SK-N-SH treated with all-trans-retinoic acid at 6 μM for 48 hours (cell line): ENCODE measurements at regions not wholly inside any gene's neighbourhood (a gene's known extent, or its start where the extent isn't known, plus 50 kb on each side); places are given as distances from the start of the nearest gene placed in this dataset.

ENCODE experiments used
- ATAC-seq: fragments of 200-7000 bp; cut with Tn5 transposase; 3 replicates; pipeline ENCODE4 v1.9.1; 2020; ENCODE audit warnings: mild to moderate bottlenecking, moderate library complexity
- ARNTL ChIP-seq: fragments of 450-650 bp; formaldehyde crosslinking; IDR thresholded peaks from 2 replicates; pipeline ENCODE4 v1.5.0; 2020; ENCODE audit warnings: low read depth, mild to moderate bottlenecking, moderate library complexity, borderline replicate concordance
- CSDC2 ChIP-seq: fragments of 250-450 bp; sonication (Bioruptor Pico); IDR thresholded peaks from 2 replicates; pipeline ENCODE4 v1.5.0; 2020; ENCODE audit warnings: mild to moderate bottlenecking, moderate library complexity
- GLIS3 ChIP-seq: fragments of 250-450 bp; sonication (Bioruptor Pico); IDR thresholded peaks from 2 replicates; pipeline ENCODE4 v1.5.0; 2020; ENCODE audit warnings: mild to moderate bottlenecking, moderate library complexity
- ISL1 ChIP-seq: fragments of 250-450 bp; sonication (Bioruptor Pico); IDR thresholded peaks from 2 replicates; pipeline ENCODE4 v2.1.2; 2022; ENCODE audit warnings: mild to moderate bottlenecking, moderate library complexity
- OSR1 ChIP-seq: fragments of 250-450 bp; sonication (Bioruptor Pico); IDR thresholded peaks from 2 replicates; pipeline ENCODE4 v1.8.0; 2022; ENCODE audit warnings: moderate library complexity, mild to moderate bottlenecking, inconsistent platforms
- PPARA ChIP-seq: fragments of 250-450 bp; sonication (Bioruptor Pico); IDR thresholded peaks from 2 replicates; pipeline ENCODE4 v1.5.0; 2020; ENCODE audit warnings: mild to moderate bottlenecking, borderline replicate concordance
- RARB ChIP-seq: fragments of 250-450 bp; sonication (Bioruptor Pico); IDR thresholded peaks from 2 replicates; pipeline ENCODE4 v1.8.0; 2021; ENCODE audit warnings: mild to moderate bottlenecking, moderate library complexity
- SNAI2 ChIP-seq: fragments of 250-450 bp; sonication (Bioruptor Pico); IDR thresholded peaks from 2 replicates; pipeline ENCODE4 v1.5.0; 2020; ENCODE audit warnings: mild to moderate bottlenecking, moderate library complexity
- TOX ChIP-seq: fragments of 250-450 bp; sonication (Bioruptor Pico); IDR thresholded peaks from 2 replicates; pipeline ENCODE4 v1.8.0; 2021; ENCODE audit warnings: mild to moderate bottlenecking, moderate library complexity, borderline replicate concordance
- ZFP3 ChIP-seq: fragments of 250-450 bp; sonication (Bioruptor Pico); IDR thresholded peaks from 2 replicates; pipeline ENCODE4 v1.5.0; 2020; ENCODE audit warnings: mild to moderate bottlenecking, moderate library complexity
- ZFP30 ChIP-seq: fragments of 450-650 bp; formaldehyde crosslinking; IDR thresholded peaks from 2 replicates; pipeline ENCODE4 v1.5.0; 2022; ENCODE audit warnings: mild to moderate bottlenecking, moderate library complexity
- ZNF565 ChIP-seq: fragments of 450-650 bp; formaldehyde crosslinking; conservative IDR thresholded peaks from 2 replicates; pipeline ENCODE4 v1.5.0; 2020; ENCODE audit warnings: low read depth, mild to moderate bottlenecking, moderate library complexity
- ZNF70 ChIP-seq: fragments of 450-650 bp; formaldehyde crosslinking; IDR thresholded peaks from 2 replicates; pipeline ENCODE4 v1.5.0; 2020; ENCODE audit warnings: mild to moderate bottlenecking, moderate library complexity
- ZNF8 ChIP-seq: fragments of 450-650 bp; formaldehyde crosslinking; IDR thresholded peaks from 2 replicates; pipeline ENCODE4 v1.5.0; 2020; ENCODE audit warnings: mild to moderate bottlenecking, moderate library complexity
- TF ChIP-seq, protein P1 (sequence below): fragments of 250-450 bp; sonication (Bioruptor Pico); IDR thresholded peaks from 2 replicates; pipeline ENCODE4 v1.5.1; 2021; ENCODE audit warnings: mild to moderate bottlenecking, moderate library complexity
- TF ChIP-seq, protein P2 (sequence below): fragments of 250-450 bp; sonication (Bioruptor Pico); IDR thresholded peaks from 2 replicates; pipeline ENCODE4 v1.8.0; 2021; ENCODE audit warnings: low read depth, mild to moderate bottlenecking, moderate library complexity, borderline replicate concordance
- TF ChIP-seq, protein P3 (sequence below): fragments of 250-450 bp; sonication (Bioruptor Pico); IDR thresholded peaks from 2 replicates; pipeline ENCODE4 v1.5.0; 2020; ENCODE audit warnings: mild to moderate bottlenecking, moderate library complexity
- TF ChIP-seq, protein P4 (sequence below): fragments of 250-450 bp; sonication (Bioruptor Pico); IDR thresholded peaks from 2 replicates; pipeline ENCODE4 v1.8.0; 2020; ENCODE audit warnings: mild to moderate bottlenecking, moderate library complexity, borderline replicate concordance
- TF ChIP-seq, protein P5 (sequence below): fragments of 250-450 bp; sonication (Bioruptor Pico); IDR thresholded peaks from 2 replicates; pipeline ENCODE4 v1.5.1; 2020; ENCODE audit warnings: low read depth, mild to moderate bottlenecking, moderate library complexity

DNA sequence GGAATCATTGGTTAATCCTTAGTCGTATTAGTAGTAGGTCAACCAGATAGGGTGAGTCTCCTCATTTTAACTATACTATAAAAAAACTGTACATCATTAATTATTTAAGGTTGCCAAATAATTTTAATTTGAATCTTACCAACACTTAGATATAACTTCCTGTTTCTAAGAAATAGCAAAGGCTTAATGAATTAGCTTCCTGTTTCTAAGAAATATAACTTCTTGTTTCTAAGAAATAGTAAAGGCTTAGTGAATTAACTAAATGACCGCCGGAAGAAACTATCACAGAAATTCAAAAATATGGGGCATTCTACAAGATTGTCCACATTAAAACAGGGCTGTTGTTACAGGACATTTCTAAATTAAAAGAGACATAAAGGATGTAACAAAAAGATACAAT, 392.9 kb upstream of the FOXG1 start:
- no peak for ATAC-seq

DNA sequence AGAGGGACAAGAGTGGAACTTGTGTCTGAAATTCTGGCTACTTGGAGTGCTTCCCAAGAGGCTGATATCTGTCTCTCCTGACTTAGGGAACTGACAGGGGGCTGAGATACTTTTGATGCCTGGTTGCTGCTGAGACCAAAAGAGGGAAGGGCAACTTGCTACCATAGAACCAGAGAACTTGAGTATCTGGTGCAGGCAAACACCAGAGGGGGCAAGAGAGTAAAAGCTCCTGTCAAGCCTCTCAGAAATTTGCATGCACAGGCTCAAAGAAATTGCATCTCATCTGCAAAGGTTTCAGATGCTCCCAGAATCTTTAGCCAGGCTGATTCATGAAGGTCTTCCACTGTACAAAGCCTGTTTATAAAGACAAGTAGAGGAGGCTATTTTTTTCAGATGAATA, 391.3 kb upstream of the FOXG1 start:
- peak; percentile 68 for ATAC-seq
- TF ChIP-seq, protein P1, sequence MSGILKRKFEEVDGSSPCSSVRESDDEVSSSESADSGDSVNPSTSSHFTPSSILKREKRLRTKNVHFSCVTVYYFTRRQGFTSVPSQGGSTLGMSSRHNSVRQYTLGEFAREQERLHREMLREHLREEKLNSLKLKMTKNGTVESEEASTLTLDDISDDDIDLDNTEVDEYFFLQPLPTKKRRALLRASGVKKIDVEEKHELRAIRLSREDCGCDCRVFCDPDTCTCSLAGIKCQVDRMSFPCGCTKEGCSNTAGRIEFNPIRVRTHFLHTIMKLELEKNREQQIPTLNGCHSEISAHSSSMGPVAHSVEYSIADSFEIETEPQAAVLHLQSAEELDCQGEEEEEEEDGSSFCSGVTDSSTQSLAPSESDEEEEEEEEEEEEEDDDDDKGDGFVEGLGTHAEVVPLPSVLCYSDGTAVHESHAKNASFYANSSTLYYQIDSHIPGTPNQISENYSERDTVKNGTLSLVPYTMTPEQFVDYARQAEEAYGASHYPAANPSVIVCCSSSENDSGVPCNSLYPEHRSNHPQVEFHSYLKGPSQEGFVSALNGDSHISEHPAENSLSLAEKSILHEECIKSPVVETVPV (CRISPR knock-in tag) = no peak
- TF ChIP-seq, protein P2, sequence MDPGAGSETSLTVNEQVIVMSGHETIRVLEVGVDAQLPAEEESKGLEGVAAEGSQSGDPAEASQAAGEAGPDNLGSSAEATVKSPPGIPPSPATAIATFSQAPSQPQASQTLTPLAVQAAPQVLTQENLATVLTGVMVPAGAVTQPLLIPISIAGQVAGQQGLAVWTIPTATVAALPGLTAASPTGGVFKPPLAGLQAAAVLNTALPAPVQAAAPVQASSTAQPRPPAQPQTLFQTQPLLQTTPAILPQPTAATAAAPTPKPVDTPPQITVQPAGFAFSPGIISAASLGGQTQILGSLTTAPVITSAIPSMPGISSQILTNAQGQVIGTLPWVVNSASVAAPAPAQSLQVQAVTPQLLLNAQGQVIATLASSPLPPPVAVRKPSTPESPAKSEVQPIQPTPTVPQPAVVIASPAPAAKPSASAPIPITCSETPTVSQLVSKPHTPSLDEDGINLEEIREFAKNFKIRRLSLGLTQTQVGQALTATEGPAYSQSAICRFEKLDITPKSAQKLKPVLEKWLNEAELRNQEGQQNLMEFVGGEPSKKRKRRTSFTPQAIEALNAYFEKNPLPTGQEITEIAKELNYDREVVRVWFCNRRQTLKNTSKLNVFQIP (CRISPR knock-in tag) = no peak
- no peak for TF ChIP-seq ZFP3 (CRISPR knock-in tag)
- no peak for TF ChIP-seq CSDC2 (CRISPR knock-in tag)
- TF ChIP-seq ARNTL (CRISPR knock-in tag) = no peak
- no peak for TF ChIP-seq PPARA (CRISPR knock-in tag)
- no peak for TF ChIP-seq RARB (CRISPR knock-in tag)
- TF ChIP-seq ZNF70 = no peak
- no peak for TF ChIP-seq GLIS3 (CRISPR knock-in tag)
- TF ChIP-seq ZFP30 (CRISPR knock-in tag) = no peak
- TF ChIP-seq OSR1 = no peak

More for the DNA sequence above, 392.9 kb upstream of the FOXG1 start:
- no peak for TF ChIP-seq GLIS3 (CRISPR knock-in tag)

DNA sequence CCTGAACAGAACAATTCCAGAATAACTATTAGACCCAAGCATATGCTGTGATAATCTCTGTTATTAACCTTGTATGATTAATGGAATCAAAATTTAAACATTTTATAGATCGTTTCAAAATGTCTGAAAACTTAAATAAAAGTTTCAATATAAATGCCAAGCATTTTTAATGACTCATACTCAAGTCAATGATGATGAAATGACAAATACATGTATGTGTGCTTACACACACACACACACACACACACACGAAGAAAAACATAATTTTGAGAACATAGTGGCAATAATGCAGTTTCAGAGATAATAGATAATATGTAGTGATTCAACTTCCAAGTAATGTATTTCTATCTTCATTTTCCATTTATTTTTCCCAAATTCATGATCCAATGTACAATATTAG, 384.9 kb upstream of the FOXG1 start:
- no peak for TF ChIP-seq OSR1
- TF ChIP-seq ZNF8 (CRISPR knock-in tag) = no peak
- TF ChIP-seq, protein P2 (CRISPR knock-in tag) = no peak
- TF ChIP-seq, protein P3, sequence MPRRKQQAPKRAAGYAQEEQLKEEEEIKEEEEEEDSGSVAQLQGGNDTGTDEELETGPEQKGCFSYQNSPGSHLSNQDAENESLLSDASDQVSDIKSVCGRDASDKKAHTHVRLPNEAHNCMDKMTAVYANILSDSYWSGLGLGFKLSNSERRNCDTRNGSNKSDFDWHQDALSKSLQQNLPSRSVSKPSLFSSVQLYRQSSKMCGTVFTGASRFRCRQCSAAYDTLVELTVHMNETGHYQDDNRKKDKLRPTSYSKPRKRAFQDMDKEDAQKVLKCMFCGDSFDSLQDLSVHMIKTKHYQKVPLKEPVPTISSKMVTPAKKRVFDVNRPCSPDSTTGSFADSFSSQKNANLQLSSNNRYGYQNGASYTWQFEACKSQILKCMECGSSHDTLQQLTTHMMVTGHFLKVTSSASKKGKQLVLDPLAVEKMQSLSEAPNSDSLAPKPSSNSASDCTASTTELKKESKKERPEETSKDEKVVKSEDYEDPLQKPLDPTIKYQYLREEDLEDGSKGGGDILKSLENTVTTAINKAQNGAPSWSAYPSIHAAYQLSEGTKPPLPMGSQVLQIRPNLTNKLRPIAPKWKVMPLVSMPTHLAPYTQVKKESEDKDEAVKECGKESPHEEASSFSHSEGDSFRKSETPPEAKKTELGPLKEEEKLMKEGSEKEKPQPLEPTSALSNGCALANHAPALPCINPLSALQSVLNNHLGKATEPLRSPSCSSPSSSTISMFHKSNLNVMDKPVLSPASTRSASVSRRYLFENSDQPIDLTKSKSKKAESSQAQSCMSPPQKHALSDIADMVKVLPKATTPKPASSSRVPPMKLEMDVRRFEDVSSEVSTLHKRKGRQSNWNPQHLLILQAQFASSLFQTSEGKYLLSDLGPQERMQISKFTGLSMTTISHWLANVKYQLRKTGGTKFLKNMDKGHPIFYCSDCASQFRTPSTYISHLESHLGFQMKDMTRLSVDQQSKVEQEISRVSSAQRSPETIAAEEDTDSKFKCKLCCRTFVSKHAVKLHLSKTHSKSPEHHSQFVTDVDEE (CRISPR knock-in tag) = no peak
- no peak for TF ChIP-seq ISL1
- no peak for TF ChIP-seq ZFP3 (CRISPR knock-in tag)
- TF ChIP-seq ARNTL (CRISPR knock-in tag) = no peak
- TF ChIP-seq, protein P4, sequence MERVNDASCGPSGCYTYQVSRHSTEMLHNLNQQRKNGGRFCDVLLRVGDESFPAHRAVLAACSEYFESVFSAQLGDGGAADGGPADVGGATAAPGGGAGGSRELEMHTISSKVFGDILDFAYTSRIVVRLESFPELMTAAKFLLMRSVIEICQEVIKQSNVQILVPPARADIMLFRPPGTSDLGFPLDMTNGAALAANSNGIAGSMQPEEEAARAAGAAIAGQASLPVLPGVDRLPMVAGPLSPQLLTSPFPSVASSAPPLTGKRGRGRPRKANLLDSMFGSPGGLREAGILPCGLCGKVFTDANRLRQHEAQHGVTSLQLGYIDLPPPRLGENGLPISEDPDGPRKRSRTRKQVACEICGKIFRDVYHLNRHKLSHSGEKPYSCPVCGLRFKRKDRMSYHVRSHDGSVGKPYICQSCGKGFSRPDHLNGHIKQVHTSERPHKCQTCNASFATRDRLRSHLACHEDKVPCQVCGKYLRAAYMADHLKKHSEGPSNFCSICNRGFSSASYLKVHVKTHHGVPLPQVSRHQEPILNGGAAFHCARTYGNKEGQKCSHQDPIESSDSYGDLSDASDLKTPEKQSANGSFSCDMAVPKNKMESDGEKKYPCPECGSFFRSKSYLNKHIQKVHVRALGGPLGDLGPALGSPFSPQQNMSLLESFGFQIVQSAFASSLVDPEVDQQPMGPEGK = no peak
- TF ChIP-seq, protein P1 (CRISPR knock-in tag) = no peak
- no peak for TF ChIP-seq SNAI2 (CRISPR knock-in tag)
- TF ChIP-seq TOX (CRISPR knock-in tag) = no peak
- no peak for TF ChIP-seq ZNF565 (CRISPR knock-in tag)
- no peak for TF ChIP-seq PPARA (CRISPR knock-in tag)
- no peak for TF ChIP-seq GLIS3 (CRISPR knock-in tag)
- TF ChIP-seq, protein P5, sequence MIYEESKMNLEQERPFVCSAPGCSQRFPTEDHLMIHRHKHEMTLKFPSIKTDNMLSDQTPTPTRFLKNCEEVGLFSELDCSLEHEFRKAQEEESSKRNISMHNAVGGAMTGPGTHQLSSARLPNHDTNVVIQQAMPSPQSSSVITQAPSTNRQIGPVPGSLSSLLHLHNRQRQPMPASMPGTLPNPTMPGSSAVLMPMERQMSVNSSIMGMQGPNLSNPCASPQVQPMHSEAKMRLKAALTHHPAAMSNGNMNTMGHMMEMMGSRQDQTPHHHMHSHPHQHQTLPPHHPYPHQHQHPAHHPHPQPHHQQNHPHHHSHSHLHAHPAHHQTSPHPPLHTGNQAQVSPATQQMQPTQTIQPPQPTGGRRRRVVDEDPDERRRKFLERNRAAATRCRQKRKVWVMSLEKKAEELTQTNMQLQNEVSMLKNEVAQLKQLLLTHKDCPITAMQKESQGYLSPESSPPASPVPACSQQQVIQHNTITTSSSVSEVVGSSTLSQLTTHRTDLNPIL = no peak
- no peak for ATAC-seq
